Osteoblast (primary cell): ENCODE measurements at regions not wholly inside any gene's neighbourhood (a gene's known extent, or its start where the extent isn't known, plus 50 kb on each side); places are given as distances from the start of the nearest gene placed in this dataset.
"Not testable (repeated sequence)": the region's sequence is repeated elsewhere in the genome, so short reads cannot be mapped to it uniquely, and the experiment has no call there.

Source experiments
- DNase-seq: peaks from one replicate; pipeline ENCODE4 v3.0.0; 2011; ENCODE audit warnings: low spot score, mixed read lengths; ENCODE audit not compliant: insufficient read length; ENCODE audit errors: missing footprints
- H2AFZ ChIP-seq: 2 replicates; pipeline ENCODE4 v1.6.0; 2011; ENCODE audit warnings: mild to moderate bottlenecking, low read length
- H3K27ac ChIP-seq: 2 replicates; pipeline ENCODE4 v1.5.1; 2011; ENCODE audit warnings: mild to moderate bottlenecking, low read depth, low read length, moderate library complexity
- H3K27me3 ChIP-seq: 2 replicates; pipeline ENCODE4 v1.6.0; 2012; ENCODE audit warnings: mild to moderate bottlenecking, control low read depth, inconsistent platforms, low read length, moderate library complexity; ENCODE audit not compliant: insufficient read depth
- H3K36me3 ChIP-seq: 2 replicates; pipeline ENCODE4 v1.5.1; 2011; ENCODE audit warnings: mild to moderate bottlenecking, low read length, control low read depth, moderate library complexity; ENCODE audit not compliant: insufficient read depth
- H3K4me1 ChIP-seq: 2 replicates; pipeline ENCODE4 v1.5.1; 2011; ENCODE audit warnings: mild to moderate bottlenecking, low read length, control low read depth, moderate library complexity; ENCODE audit not compliant: insufficient read depth
- H3K4me2 ChIP-seq: 2 replicates; pipeline ENCODE4 v1.6.0; 2011; ENCODE audit warnings: mild to moderate bottlenecking, low read length; ENCODE audit not compliant: insufficient read depth
- H3K4me3 ChIP-seq: fragments of 200-600 bp; sonication (generic); 3 replicates; pipeline ENCODE4 v1.5.1; 2012; ENCODE audit warnings: mild to moderate bottlenecking, low read length, inconsistent platforms; ENCODE audit not compliant: insufficient read depth
- H3K79me2 ChIP-seq: 2 replicates; pipeline ENCODE4 v1.6.0; 2012; ENCODE audit warnings: mild to moderate bottlenecking, low read length, control low read depth, inconsistent platforms; ENCODE audit not compliant: insufficient read depth
- H3K9me3 ChIP-seq: 2 replicates; pipeline ENCODE4 v1.5.1; 2011; ENCODE audit warnings: low read depth, low read length, control low read depth
- H4K20me1 ChIP-seq: 2 replicates; pipeline ENCODE4 v1.6.0; 2012; ENCODE audit warnings: mild to moderate bottlenecking, low read length, control low read depth; ENCODE audit not compliant: insufficient read depth
- CTCF ChIP-seq: IDR thresholded peaks from 2 replicates; pipeline ENCODE4 v1.5.1; 2011; ENCODE audit warnings: mild to moderate bottlenecking, low read depth, low read length, moderate library complexity; ENCODE audit errors: extremely low read depth

GRCh38 chr6:68086199-68086598 is 548.9 kb upstream of the ADGRB3 start:
- no peak overlapping the region for H2AFZ ChIP-seq
- H3K9me3 ChIP-seq, result no peaks in the 10 kb centered on the region
- H3K4me3 ChIP-seq, result no peak overlapping the region
- no peaks in the 10 kb centered on the region for H3K79me2 ChIP-seq
- H3K27ac ChIP-seq, result no peak overlapping the region
- no peak for DNase-seq
- no peak for TF ChIP-seq CTCF
- H3K36me3 ChIP-seq, result no peaks in the 10 kb centered on the region
- no peak overlapping the region for H3K4me2 ChIP-seq
- no peaks in the 10 kb centered on the region for H3K4me1 ChIP-seq
- H4K20me1 ChIP-seq, result no peaks in the 10 kb centered on the region
- no peaks in the 10 kb centered on the region for H3K27me3 ChIP-seq

- H3K79me2 ChIP-seq, H3K4me1 ChIP-seq, H3K27me3 ChIP-seq: not testable (repeated sequence)
Observed at GRCh38 chr6:68085599-68085998, 549.5 kb upstream of the ADGRB3 start.

GRCh38 chr6:68082086-68082485 is 553.0 kb upstream of the ADGRB3 start:
- Histone ChIP-seq H3K9me3 (no peaks in the 10 kb centered on the region), H3K4me3 (no peak overlapping the region), H3K27me3 (no peaks in the 10 kb centered on the region), H2AFZ (no peak overlapping the region), H3K4me1 (no peaks in the 10 kb centered on the region), H3K27ac (no peak overlapping the region), H3K79me2 (no peaks in the 10 kb centered on the region), H3K36me3 (no peaks in the 10 kb centered on the region), H3K4me2 (no peak overlapping the region), H4K20me1 (no peaks in the 10 kb centered on the region)
- DNase-seq, result no peak
- TF ChIP-seq CTCF, result no peak

More at GRCh38 chr6:68085599-68085998, 549.5 kb upstream of the ADGRB3 start:
- H3K9me3 ChIP-seq, DNase-seq, H2AFZ ChIP-seq, H3K27ac ChIP-seq, H3K4me3 ChIP-seq, H4K20me1 ChIP-seq, H3K4me2 ChIP-seq, H3K36me3 ChIP-seq: not testable (repeated sequence)

- no peak overlapping the region for H3K4me3 ChIP-seq
- H3K4me1 ChIP-seq, result no peaks in the 10 kb centered on the region
- no peak for TF ChIP-seq CTCF
- no peak overlapping the region for H2AFZ ChIP-seq
- H3K27me3 ChIP-seq, result no peaks in the 10 kb centered on the region
- no peaks in the 10 kb centered on the region for H3K36me3 ChIP-seq
- H3K9me3 ChIP-seq, result no peaks in the 10 kb centered on the region
- H3K4me2 ChIP-seq, result no peak overlapping the region
- H3K79me2 ChIP-seq, result no peaks in the 10 kb centered on the region
- no peak for DNase-seq
- no peak overlapping the region for H3K27ac ChIP-seq
- no peaks in the 10 kb centered on the region for H4K20me1 ChIP-seq
Observed at GRCh38 chr6:68080074-68080473, 555.0 kb upstream of the ADGRB3 start.
